Breast epithelium (tissue), 3 donors: ENCODE measurements at regions not wholly inside any gene's neighbourhood (a gene's known extent, or its start where the extent isn't known, plus 50 kb on each side); places are given as distances from the start of the nearest gene placed in this dataset.

Experiments used
- POLR2A ChIP-seq: fragments of 450-650 bp; IDR thresholded peaks from one replicate; pipeline ENCODE4 v1.6.1; 2016; ENCODE audit warnings: antibody characterized with exemption, mild to moderate bottlenecking, moderate library complexity
- POLR2AphosphoS5 ChIP-seq, 3 donors: sonication (generic); formaldehyde crosslinking; IDR thresholded peaks; one replicate each; pipeline ENCODE4 v1.6.1; 2017; ENCODE audit warnings: antibody characterized with exemption in 3 of 3
- TF ChIP-seq, protein P1 (sequence below), 3 donors: fragments of 450-650 bp; IDR thresholded peaks; one replicate each; pipeline ENCODE4 v1.5.1; 2016 to 2017; ENCODE audit warnings: antibody characterized with exemption in 3 of 3, mild to moderate bottlenecking in 3 of 3, moderate library complexity in 3 of 3

DNA sequence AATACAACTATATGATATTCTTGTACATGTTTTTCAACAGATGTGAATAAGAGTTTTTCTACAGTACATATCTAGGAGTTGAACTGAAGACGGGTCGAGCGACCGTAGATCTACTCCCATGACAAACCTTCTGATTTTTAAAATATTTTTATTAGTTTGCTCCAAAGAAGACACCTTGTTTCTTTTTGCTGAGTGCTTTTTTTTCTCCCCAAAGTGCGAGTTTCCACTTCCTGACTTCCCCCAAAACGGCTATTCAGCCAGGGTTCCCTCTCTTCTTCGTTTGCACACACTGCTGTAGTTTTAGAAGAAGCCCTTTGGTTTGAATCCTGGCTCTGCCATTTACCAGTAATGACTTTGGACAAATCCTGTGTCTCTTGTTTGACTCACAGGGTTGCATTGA is 241.7 kb upstream of the MAF start:
- TF ChIP-seq, protein P1, sequence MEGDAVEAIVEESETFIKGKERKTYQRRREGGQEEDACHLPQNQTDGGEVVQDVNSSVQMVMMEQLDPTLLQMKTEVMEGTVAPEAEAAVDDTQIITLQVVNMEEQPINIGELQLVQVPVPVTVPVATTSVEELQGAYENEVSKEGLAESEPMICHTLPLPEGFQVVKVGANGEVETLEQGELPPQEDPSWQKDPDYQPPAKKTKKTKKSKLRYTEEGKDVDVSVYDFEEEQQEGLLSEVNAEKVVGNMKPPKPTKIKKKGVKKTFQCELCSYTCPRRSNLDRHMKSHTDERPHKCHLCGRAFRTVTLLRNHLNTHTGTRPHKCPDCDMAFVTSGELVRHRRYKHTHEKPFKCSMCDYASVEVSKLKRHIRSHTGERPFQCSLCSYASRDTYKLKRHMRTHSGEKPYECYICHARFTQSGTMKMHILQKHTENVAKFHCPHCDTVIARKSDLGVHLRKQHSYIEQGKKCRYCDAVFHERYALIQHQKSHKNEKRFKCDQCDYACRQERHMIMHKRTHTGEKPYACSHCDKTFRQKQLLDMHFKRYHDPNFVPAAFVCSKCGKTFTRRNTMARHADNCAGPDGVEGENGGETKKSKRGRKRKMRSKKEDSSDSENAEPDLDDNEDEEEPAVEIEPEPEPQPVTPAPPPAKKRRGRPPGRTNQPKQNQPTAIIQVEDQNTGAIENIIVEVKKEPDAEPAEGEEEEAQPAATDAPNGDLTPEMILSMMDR (IDR thresholded peaks at IDR 0.05), result no peak
- no peak for TF ChIP-seq POLR2A
- no peak for TF ChIP-seq POLR2AphosphoS5 (IDR thresholded peaks at IDR 0.05)
